ENCODE measurements at regions not wholly inside any gene's neighbourhood (a gene's known extent, or its start where the extent isn't known, plus 50 kb on each side); places are given as distances from the start of the nearest gene placed in this dataset.

GRCh38 chr2:180927030-180927686 is 53.2 kb upstream of the UBE2E3 start:
- H3K79me2 ChIP-seq (ENCODE audit: insufficient read depth): no peaks in the 10 kb centered on the region
- POLR2A ChIA-PET: no interaction called here
- 66% methylated on average over 3 of the region's 3 CpGs for WGBS (ENCODE audit: low lambda C conversion rate)
- H3K9ac ChIP-seq: no peak overlapping the region
- no peak overlapping the region for H3K4me3 ChIP-seq (ENCODE audit: low read depth in 2 of 2, low read length in 1 of 2)
- H3K9me2 ChIP-seq: no peaks in the 10 kb centered on the region
- H3K9me3 ChIP-seq: no peaks in the 10 kb centered on the region
- no peaks in the 10 kb centered on the region for H4K20me1 ChIP-seq (ENCODE audit: insufficient read depth)
- H3K27me3 ChIP-seq (ENCODE audit: insufficient read depth): no peaks in the 10 kb centered on the region
- H2AFZ ChIP-seq (ENCODE audit: low read depth): no peak overlapping the region
- no peaks in the 10 kb centered on the region for H3F3A ChIP-seq (replicated peaks; ENCODE audit: insufficient read depth)
- no peak overlapping the region for H3K4me2 ChIP-seq
- CTCF ChIA-PET: no interaction called here
- no peak for DNase-seq
- no peak for TF ChIP-seq CHD2 (IDR thresholded peaks at IDR 0.05; ENCODE audit: low read length, partially characterized antibody)
- H3K36me3 ChIP-seq (replicated peaks in 1 of 2; ENCODE audit: control insufficient read depth in 1 of 2, insufficient read depth in 2 of 2, low read length in 1 of 2): no peaks in the 10 kb centered on the region
- H3K27ac ChIP-seq (ENCODE audit: low read depth in 2 of 2, low read length in 1 of 2): no peak overlapping the region
- H3K4me1 ChIP-seq (ENCODE audit: control insufficient read depth in 1 of 2, insufficient read depth in 2 of 2, low read depth in 1 of 2, low read length in 1 of 2): no peaks in the 10 kb centered on the region

DNA sequence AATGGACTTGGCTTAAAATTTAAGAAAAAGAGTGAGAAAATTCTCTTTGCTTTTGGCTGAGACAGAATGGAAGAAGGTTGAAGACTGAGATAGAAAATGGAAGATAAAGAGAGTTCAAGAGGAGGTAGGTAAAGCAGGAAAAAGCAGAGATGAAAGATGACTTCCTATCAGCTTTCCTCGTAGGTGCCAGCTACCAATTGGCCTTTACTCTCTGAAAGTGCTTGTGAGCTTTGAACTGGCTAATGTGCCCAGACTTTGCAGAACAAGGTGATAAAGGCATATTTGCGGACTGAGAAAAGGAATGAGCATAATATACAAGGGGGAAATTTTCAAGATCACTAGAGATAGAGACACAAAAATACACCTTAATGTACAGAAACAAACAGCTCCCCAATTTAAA is 54.7 kb upstream of the UBE2E3 start:
- 73% methylated on average over 2 of the region's 2 CpGs for WGBS (ENCODE audit: low lambda C conversion rate)
- Histone ChIP-seq H4K20me1 (ENCODE audit: insufficient read depth) (no peaks in the 10 kb centered on the region), H3K4me3 (ENCODE audit: low read depth in 2 of 2, low read length in 1 of 2) (no peak overlapping the region), H3K9ac (no peak overlapping the region), H3F3A (replicated peaks; ENCODE audit: insufficient read depth) (no peaks in the 10 kb centered on the region), H3K4me2 (no peak overlapping the region), H3K9me2 (no peaks in the 10 kb centered on the region), H3K27ac (ENCODE audit: low read depth in 2 of 2, low read length in 1 of 2) (no peak overlapping the region), H3K27me3 (ENCODE audit: insufficient read depth) (no peaks in the 10 kb centered on the region), H3K79me2 (ENCODE audit: insufficient read depth) (no peaks in the 10 kb centered on the region), H2AFZ (ENCODE audit: low read depth) (no peak overlapping the region), H3K4me1 (ENCODE audit: control insufficient read depth in 1 of 2, insufficient read depth in 2 of 2, low read depth in 1 of 2, low read length in 1 of 2) (no peaks in the 10 kb centered on the region), H3K36me3 (replicated peaks in 1 of 2; ENCODE audit: control insufficient read depth in 1 of 2, insufficient read depth in 2 of 2, low read length in 1 of 2) (no peaks in the 10 kb centered on the region), H3K9me3 (no peaks in the 10 kb centered on the region)
- DNase-seq: no peak
- CTCF ChIA-PET: no interaction called here
- TF ChIP-seq REST (IDR thresholded peaks at IDR 0.05; ENCODE audit: low read depth, low read length) (no peak), GATA2 (CRISPR knock-in tag; IDR thresholded peaks at IDR 0.05) (no peak), RXRA (IDR thresholded peaks at IDR 0.05; ENCODE audit: borderline replicate concordance, low read depth) (no peak), USF2 (IDR thresholded peaks at IDR 0.05; ENCODE audit: borderline replicate concordance, low read depth, low read length) (no peak), NRF1 (IDR thresholded peaks at IDR 0.05; ENCODE audit: low read depth, low read length) (no peak), SIN3A (IDR thresholded peaks at IDR 0.05; ENCODE audit: borderline replicate concordance, low read depth, low read length) (no peak), FOXJ3 (CRISPR knock-in tag; IDR thresholded peaks at IDR 0.05) (no peak), NFIC (IDR thresholded peaks at IDR 0.05; ENCODE audit: borderline replicate concordance) (no peak), JUND (IDR thresholded peaks at IDR 0.05) (no peak), GABPA (IDR thresholded peaks at IDR 0.05; ENCODE audit: low read depth) (no peak)
- TF ChIP-seq, protein P1, sequence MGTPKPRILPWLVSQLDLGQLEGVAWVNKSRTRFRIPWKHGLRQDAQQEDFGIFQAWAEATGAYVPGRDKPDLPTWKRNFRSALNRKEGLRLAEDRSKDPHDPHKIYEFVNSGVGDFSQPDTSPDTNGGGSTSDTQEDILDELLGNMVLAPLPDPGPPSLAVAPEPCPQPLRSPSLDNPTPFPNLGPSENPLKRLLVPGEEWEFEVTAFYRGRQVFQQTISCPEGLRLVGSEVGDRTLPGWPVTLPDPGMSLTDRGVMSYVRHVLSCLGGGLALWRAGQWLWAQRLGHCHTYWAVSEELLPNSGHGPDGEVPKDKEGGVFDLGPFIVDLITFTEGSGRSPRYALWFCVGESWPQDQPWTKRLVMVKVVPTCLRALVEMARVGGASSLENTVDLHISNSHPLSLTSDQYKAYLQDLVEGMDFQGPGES (IDR thresholded peaks at IDR 0.05; ENCODE audit: low read depth, low read length): no peak
- POLR2A ChIA-PET: no interaction called here

Measured in SK-N-SH (cell line).